ENCODE measurements at regions not wholly inside any gene's neighbourhood (a gene's known extent, or its start where the extent isn't known, plus 50 kb on each side); places are given as distances from the start of the nearest gene placed in this dataset.

DNA sequence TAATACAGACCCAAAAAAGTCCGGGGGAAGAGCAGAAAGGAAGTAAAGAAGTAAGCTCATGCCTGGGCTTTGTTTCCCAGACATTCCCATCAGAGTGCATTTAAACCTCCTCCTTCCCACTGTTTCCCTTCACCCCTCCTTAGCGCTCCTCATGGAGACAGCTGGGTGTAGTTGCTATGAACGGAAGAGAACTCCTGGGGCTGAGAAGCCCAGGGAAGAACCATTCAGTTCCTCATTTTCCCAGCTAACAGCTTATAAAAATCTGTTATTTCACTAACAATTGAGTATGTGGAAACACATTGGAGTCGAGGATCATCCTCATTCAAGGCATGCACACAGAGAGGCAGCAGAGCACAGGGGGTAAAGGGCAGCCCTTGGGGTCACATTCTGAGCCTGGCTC lies 299.3 kb downstream of the SHQ1 start (continued):
- TF ChIP-seq, protein P1, sequence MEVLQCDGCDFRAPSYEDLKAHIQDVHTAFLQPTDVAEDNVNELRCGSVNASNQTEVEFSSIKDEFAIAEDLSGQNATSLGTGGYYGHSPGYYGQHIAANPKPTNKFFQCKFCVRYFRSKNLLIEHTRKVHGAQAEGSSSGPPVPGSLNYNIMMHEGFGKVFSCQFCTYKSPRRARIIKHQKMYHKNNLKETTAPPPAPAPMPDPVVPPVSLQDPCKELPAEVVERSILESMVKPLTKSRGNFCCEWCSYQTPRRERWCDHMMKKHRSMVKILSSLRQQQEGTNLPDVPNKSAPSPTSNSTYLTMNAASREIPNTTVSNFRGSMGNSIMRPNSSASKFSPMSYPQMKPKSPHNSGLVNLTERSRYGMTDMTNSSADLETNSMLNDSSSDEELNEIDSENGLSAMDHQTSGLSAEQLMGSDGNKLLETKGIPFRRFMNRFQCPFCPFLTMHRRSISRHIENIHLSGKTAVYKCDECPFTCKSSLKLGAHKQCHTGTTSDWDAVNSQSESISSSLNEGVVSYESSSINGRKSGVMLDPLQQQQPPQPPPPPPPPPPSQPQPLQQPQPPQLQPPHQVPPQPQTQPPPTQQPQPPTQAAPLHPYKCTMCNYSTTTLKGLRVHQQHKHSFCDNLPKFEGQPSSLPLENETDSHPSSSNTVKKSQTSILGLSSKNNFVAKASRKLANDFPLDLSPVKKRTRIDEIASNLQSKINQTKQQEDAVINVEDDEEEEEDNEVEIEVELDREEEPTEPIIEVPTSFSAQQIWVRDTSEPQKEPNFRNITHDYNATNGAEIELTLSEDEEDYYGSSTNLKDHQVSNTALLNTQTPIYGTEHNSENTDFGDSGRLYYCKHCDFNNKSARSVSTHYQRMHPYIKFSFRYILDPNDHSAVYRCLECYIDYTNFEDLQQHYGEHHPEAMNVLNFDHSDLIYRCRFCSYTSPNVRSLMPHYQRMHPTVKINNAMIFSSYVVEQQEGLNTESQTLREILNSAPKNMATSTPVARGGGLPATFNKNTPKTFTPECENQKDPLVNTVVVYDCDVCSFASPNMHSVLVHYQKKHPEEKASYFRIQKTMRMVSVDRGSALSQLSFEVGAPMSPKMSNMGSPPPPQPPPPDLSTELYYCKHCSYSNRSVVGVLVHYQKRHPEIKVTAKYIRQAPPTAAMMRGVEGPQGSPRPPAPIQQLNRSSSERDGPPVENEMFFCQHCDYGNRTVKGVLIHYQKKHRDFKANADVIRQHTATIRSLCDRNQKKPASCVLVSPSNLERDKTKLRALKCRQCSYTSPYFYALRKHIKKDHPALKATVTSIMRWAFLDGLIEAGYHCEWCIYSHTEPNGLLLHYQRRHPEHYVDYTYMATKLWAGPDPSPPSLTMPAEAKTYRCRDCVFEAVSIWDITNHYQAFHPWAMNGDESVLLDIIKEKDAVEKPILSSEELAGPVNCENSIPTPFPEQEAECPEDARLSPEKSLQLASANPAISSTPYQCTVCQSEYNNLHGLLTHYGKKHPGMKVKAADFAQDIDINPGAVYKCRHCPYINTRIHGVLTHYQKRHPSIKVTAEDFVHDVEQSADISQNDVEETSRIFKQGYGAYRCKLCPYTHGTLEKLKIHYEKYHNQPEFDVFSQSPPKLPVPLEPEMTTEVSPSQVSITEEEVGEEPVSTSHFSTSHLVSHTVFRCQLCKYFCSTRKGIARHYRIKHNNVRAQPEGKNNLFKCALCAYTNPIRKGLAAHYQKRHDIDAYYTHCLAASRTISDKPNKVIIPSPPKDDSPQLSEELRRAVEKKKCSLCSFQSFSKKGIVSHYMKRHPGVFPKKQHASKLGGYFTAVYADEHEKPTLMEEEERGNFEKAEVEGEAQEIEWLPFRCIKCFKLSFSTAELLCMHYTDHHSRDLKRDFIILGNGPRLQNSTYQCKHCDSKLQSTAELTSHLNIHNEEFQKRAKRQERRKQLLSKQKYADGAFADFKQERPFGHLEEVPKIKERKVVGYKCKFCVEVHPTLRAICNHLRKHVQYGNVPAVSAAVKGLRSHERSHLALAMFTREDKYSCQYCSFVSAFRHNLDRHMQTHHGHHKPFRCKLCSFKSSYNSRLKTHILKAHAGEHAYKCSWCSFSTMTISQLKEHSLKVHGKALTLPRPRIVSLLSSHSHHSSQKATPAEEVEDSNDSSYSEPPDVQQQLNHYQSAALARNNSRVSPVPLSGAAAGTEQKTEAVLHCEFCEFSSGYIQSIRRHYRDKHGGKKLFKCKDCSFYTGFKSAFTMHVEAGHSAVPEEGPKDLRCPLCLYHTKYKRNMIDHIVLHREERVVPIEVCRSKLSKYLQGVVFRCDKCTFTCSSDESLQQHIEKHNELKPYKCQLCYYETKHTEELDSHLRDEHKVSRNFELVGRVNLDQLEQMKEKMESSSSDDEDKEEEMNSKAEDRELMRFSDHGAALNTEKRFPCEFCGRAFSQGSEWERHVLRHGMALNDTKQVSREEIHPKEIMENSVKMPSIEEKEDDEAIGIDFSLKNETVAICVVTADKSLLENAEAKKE (CRISPR knock-in tag; IDR thresholded peaks at IDR 0.05) = no peak
- no peak for TF ChIP-seq NANOG (IDR thresholded peaks at IDR 0.05; ENCODE audit: borderline replicate concordance)
- TF ChIP-seq EZH2 (IDR thresholded peaks at IDR 0.05; ENCODE audit: low read depth, unreplicated experiment) = no peak
- no peak for TF ChIP-seq ETS1 (IDR thresholded peaks at IDR 0.05)
- TF ChIP-seq EZH2phosphoT487 (IDR thresholded peaks at IDR 0.05; ENCODE audit: unreplicated experiment) = no peak
- no peak for TF ChIP-seq STAT1 (IDR thresholded peaks at IDR 0.05; ENCODE audit: unreplicated experiment)
- TF ChIP-seq ZNF114 (CRISPR knock-in tag; IDR thresholded peaks at IDR 0.05) = no peak
- no peak for TF ChIP-seq REST (IDR thresholded peaks at IDR 0.05; ENCODE audit: unreplicated experiment)
- no peak for TF ChIP-seq JUNB (IDR thresholded peaks at IDR 0.05; ENCODE audit: unreplicated experiment)
